ENCODE measurements at regions not wholly inside any gene's neighbourhood (a gene's known extent, or its start where the extent isn't known, plus 50 kb on each side); places are given as distances from the start of the nearest gene placed in this dataset.
A peak's percentile ranks its signal among the peaks of the same experiment; 100 is the strongest.

DNA sequence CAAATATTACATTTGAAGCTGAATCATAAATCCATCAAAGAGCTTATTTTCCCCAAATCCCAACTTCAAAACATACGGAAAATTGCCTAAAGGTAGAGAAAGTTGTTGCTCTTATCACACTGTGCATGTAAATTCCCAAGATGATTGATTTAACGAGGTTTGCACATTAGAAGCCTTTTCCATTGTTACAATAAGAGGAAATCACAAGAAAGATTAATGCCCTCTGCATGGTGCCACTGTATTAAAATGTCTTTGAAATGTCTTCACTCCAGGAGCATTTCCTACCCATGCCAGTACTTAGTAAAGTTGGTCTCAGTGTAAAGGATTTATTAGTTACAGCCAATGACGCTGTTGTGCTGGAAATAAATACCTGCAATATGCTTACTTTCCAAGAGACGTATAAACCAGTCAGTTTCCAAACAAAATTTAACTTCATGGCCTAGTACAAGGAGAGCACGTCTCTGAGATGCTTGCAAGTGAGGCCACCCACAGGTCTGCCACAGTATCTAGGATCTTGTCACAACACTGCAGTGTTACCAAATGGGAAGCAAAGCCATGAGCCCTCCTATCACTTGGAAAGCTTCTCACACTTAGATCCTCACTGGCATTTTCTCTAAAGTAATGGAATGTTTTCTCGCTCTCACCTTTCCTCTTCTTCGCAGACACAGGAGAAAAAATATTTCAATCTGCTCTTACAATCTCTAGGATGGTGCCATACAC lies 112.4 kb downstream of the CETN3 start:
- ChIA-PET POLR2A (no interaction called here), CTCF (no interaction called here)
- in situ Hi-C loops (cut with HindIII; ENCODE audit: low pct_unique_long_range_greater_than_20kb, low sequenced_read_pairs) (no loop called here), intact Hi-C loops (cut with micrococcal nuclease; ENCODE audit: unreplicated experiment) (no loop called here)
- Histone ChIP-seq H3K9me3 (ENCODE audit: control insufficient read depth, insufficient read depth, low read depth, low read length) (no peaks in the 10 kb centered on the region), H3K4me1 (ENCODE audit: control insufficient read depth, insufficient read depth, low read length) (no peaks in the 10 kb centered on the region; the same call in 1 of the 2 replicates), H3K27ac (ENCODE audit: low read length) (no peak overlapping the region), H3K36me3 (ENCODE audit: control insufficient read depth, insufficient read depth, low read length) (no peaks in the 10 kb centered on the region), H3K27me3 (ENCODE audit: control insufficient read depth, insufficient read depth, low read length) (no peaks in the 10 kb centered on the region), H3K4me3 (ENCODE audit: low read depth in 2 of 2, low read length in 2 of 2) (no peak overlapping the region)
- DNase-seq (ENCODE audit: low read depth, low spot score) (no peak), ATAC-seq (no peak; the same call in 1 of the 2 replicates)
- TF ChIP-seq, protein P1, sequence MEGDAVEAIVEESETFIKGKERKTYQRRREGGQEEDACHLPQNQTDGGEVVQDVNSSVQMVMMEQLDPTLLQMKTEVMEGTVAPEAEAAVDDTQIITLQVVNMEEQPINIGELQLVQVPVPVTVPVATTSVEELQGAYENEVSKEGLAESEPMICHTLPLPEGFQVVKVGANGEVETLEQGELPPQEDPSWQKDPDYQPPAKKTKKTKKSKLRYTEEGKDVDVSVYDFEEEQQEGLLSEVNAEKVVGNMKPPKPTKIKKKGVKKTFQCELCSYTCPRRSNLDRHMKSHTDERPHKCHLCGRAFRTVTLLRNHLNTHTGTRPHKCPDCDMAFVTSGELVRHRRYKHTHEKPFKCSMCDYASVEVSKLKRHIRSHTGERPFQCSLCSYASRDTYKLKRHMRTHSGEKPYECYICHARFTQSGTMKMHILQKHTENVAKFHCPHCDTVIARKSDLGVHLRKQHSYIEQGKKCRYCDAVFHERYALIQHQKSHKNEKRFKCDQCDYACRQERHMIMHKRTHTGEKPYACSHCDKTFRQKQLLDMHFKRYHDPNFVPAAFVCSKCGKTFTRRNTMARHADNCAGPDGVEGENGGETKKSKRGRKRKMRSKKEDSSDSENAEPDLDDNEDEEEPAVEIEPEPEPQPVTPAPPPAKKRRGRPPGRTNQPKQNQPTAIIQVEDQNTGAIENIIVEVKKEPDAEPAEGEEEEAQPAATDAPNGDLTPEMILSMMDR (IDR thresholded peaks at IDR 0.05) = 0 out of 2 replicates have a peak, but pooled peaks have one; percentile 3
- TF ChIP-seq SIN3A (IDR thresholded peaks at IDR 0.05; ENCODE audit: borderline replicate concordance, insufficient read depth, low read depth, low read length) = no peak
- no TSS peak for BruUV-seq (replicated peaks)

- DNase-seq (ENCODE audit: low read depth, low spot score) = no peak
These were observed 115.0 kb downstream of the CETN3 start for GRCh38 chr5:90294604-90295003.

More at GRCh38 chr5:90294604-90295003, 115.0 kb downstream of the CETN3 start:
- H3K4me1 ChIP-seq (ENCODE audit: control insufficient read depth, insufficient read depth, low read length) = no peaks in the 10 kb centered on the region; the same call in 1 of the 2 replicates
- intact Hi-C loops (cut with micrococcal nuclease; ENCODE audit: unreplicated experiment) (no loop called here), in situ Hi-C loops (cut with HindIII; ENCODE audit: low pct_unique_long_range_greater_than_20kb, low sequenced_read_pairs) (no loop called here)
- H3K36me3 ChIP-seq (ENCODE audit: control insufficient read depth, insufficient read depth, low read length) = no peaks in the 10 kb centered on the region
- BruUV-seq (replicated peaks) = no TSS peak
- H3K4me3 ChIP-seq (ENCODE audit: low read depth in 2 of 2, low read length in 2 of 2) = no peak overlapping the region
- H3K9me3 ChIP-seq (ENCODE audit: control insufficient read depth, insufficient read depth, low read depth, low read length) = no peaks in the 10 kb centered on the region
- POLR2A ChIA-PET = no interaction called here
- H3K27me3 ChIP-seq (ENCODE audit: control insufficient read depth, insufficient read depth, low read length) = no peaks in the 10 kb centered on the region
- H3K27ac ChIP-seq (ENCODE audit: low read length) = no peak overlapping the region
- no peak for ATAC-seq
- CTCF ChIA-PET = no interaction called here
- TF ChIP-seq TCF7L2 (IDR thresholded peaks at IDR 0.05; ENCODE audit: low read depth, low read length) (no peak), SIN3A (IDR thresholded peaks at IDR 0.05; ENCODE audit: borderline replicate concordance, insufficient read depth, low read depth, low read length) (no peak), POLR2AphosphoS5 (IDR thresholded peaks at IDR 0.05; ENCODE audit: low read depth, low read length) (no peak)
- TF ChIP-seq, protein P1 (IDR thresholded peaks at IDR 0.05) = peak; percentile 17; the same call in 1 of the 2 replicates
- TF ChIP-seq, protein P2, sequence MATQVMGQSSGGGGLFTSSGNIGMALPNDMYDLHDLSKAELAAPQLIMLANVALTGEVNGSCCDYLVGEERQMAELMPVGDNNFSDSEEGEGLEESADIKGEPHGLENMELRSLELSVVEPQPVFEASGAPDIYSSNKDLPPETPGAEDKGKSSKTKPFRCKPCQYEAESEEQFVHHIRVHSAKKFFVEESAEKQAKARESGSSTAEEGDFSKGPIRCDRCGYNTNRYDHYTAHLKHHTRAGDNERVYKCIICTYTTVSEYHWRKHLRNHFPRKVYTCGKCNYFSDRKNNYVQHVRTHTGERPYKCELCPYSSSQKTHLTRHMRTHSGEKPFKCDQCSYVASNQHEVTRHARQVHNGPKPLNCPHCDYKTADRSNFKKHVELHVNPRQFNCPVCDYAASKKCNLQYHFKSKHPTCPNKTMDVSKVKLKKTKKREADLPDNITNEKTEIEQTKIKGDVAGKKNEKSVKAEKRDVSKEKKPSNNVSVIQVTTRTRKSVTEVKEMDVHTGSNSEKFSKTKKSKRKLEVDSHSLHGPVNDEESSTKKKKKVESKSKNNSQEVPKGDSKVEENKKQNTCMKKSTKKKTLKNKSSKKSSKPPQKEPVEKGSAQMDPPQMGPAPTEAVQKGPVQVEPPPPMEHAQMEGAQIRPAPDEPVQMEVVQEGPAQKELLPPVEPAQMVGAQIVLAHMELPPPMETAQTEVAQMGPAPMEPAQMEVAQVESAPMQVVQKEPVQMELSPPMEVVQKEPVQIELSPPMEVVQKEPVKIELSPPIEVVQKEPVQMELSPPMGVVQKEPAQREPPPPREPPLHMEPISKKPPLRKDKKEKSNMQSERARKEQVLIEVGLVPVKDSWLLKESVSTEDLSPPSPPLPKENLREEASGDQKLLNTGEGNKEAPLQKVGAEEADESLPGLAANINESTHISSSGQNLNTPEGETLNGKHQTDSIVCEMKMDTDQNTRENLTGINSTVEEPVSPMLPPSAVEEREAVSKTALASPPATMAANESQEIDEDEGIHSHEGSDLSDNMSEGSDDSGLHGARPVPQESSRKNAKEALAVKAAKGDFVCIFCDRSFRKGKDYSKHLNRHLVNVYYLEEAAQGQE (IDR thresholded peaks at IDR 0.05; ENCODE audit: insufficient read depth in 1 of 2, low read depth in 2 of 2, low read length in 1 of 2) = no peak
